Activated CD8-positive, alpha-beta T cell treated with anti-CD3 and anti-CD28 coated beads for 36 hours (primary cell): ENCODE measurements at regions not wholly inside any gene's neighbourhood (a gene's known extent, or its start where the extent isn't known, plus 50 kb on each side); places are given as distances from the start of the nearest gene placed in this dataset.

Experiments
- ATAC-seq: fragments of 200-7000 bp; cut with Tn5 transposase; one replicate; pipeline ENCODE4 v1.10.0; 2021; ENCODE audit warnings: mild to moderate bottlenecking, moderate library complexity
- CTCF ChIA-PET: fragments of 350-600 bp; sonication (Branson Sonifier 250); formaldehyde crosslinking; loops from one replicate; lab custom pipeline; 2021; ENCODE audit warnings: antibody characterized with exemption; lab: Charles Lee
- POLR2A ChIA-PET: fragments of 350-600 bp; sonication (Branson Sonifier 250); formaldehyde crosslinking; loops from one replicate; lab custom pipeline; 2021; ENCODE audit warnings: antibody characterized with exemption; lab: Charles Lee
- DNase-seq: peaks from one replicate; pipeline ENCODE4 v3.0.0-alpha.2; 2020
- H3K27ac Mint-ChIP-seq: one replicate; pipeline ENCODE4 v1.8.0; 2021; ENCODE audit warnings: mild to moderate bottlenecking, mixed read lengths
- H3K27me3 Mint-ChIP-seq: one replicate; pipeline ENCODE4 v1.8.0; 2021; ENCODE audit warnings: mixed read lengths
- H3K36me3 Mint-ChIP-seq: one replicate; pipeline ENCODE4 v1.8.0; 2021; ENCODE audit warnings: low read depth, mixed read lengths
- H3K4me1 Mint-ChIP-seq: one replicate; pipeline ENCODE4 v1.8.0; 2021; ENCODE audit warnings: low read depth, mixed read lengths
- H3K4me3 Mint-ChIP-seq: one replicate; pipeline ENCODE4 v1.8.0; 2021; ENCODE audit warnings: mild to moderate bottlenecking, moderate library complexity, mixed read lengths
- H3K9me3 Mint-ChIP-seq: one replicate; pipeline ENCODE4 v1.8.0; 2021; ENCODE audit warnings: mixed read lengths
- intact Hi-C: fragments of 100-400 bp; cut with micrococcal nuclease; formaldehyde crosslinking; loops from one replicate; pipeline ENCODE4 v1.10.0; 2022
- TF ChIP-seq, protein P1 (sequence below): fragments of 200-600 bp; IDR thresholded peaks from one replicate; pipeline ENCODE4 v1.8.0; 2022; ENCODE audit warnings: antibody characterized with exemption, mild to moderate bottlenecking

DNA sequence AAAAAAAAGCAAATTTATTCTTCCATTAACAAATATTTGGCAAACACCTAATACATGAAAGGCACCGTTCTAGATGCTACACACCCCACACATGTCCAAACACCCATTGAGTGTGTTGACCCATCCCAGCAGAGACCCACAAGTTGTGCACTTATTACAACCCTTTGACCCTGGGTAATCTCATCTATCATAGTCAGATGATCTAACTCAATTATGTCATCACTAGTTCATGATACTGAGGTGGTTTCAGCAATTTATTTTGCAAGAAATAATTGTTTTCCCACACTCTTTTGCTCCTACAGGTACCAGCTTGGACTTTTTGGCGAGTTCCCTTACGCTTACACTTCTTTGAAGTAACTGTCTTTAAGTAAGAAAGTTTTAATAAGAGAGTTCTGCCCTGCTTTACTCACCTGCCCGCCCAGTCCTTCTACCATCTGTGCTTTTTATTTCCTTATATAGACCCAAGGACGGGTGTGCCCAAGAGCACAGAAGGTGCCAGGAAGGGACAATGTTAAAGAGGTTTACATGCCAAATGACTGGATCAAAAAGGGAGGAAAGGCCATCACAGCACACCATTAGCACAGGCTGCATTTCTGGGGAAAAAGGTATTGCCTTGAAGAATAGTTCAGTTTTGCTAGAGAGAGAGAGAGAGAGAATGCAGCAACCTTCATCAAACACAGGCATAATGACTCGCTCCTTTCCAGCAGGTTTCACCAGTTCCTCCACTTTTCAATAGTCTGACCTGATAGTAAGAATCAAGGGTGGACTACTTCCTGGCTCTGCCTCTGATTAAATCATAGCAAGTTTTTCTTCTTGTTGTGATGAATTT, 54.5 kb upstream of the ATP11B start:
- TF ChIP-seq, protein P1, sequence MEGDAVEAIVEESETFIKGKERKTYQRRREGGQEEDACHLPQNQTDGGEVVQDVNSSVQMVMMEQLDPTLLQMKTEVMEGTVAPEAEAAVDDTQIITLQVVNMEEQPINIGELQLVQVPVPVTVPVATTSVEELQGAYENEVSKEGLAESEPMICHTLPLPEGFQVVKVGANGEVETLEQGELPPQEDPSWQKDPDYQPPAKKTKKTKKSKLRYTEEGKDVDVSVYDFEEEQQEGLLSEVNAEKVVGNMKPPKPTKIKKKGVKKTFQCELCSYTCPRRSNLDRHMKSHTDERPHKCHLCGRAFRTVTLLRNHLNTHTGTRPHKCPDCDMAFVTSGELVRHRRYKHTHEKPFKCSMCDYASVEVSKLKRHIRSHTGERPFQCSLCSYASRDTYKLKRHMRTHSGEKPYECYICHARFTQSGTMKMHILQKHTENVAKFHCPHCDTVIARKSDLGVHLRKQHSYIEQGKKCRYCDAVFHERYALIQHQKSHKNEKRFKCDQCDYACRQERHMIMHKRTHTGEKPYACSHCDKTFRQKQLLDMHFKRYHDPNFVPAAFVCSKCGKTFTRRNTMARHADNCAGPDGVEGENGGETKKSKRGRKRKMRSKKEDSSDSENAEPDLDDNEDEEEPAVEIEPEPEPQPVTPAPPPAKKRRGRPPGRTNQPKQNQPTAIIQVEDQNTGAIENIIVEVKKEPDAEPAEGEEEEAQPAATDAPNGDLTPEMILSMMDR = no peak
- ChIA-PET CTCF (no interaction called here), POLR2A (no interaction called here)
- DNase-seq = no peak
- H3K36me3 Mint-ChIP-seq = no peaks in the 10 kb centered on the region
- ATAC-seq = peak; percentile 30
- H3K27me3 Mint-ChIP-seq = peaks cover 7% of the 10 kb centered on the region
- intact Hi-C loops = no loop called here
- H3K4me3 Mint-ChIP-seq = no peak overlapping the region
- no peak overlapping the region for H3K27ac Mint-ChIP-seq
- no peaks in the 10 kb centered on the region for H3K9me3 Mint-ChIP-seq
- H3K4me1 Mint-ChIP-seq = no peaks in the 10 kb centered on the region

DNA sequence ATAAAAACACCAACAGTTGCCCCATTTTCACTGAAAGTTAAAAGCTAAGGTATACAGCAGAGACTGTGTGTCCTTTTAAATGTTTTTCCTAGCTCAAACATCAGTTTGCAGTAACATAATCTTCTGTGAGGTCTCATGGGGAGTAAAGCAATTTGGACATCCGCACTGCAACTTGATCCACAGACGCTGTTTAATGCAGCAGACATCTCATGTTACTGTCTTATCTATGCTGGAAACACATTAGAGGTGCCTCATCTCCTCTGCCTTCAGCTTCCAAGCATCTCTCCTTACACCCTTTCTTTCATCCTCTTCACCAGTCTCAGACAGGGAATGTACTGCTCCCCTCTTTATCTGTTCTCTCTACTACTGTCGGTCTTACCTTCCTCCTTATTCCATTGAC, 53.7 kb upstream of the ATP11B start:
- Mint-ChIP-seq H3K36me3 (no peaks in the 10 kb centered on the region), H3K27ac (no peak overlapping the region), H3K9me3 (no peaks in the 10 kb centered on the region), H3K4me1 (no peaks in the 10 kb centered on the region), H3K4me3 (no peak overlapping the region), H3K27me3 (peaks cover 7% of the 10 kb centered on the region)
- no peak for DNase-seq
- ATAC-seq = no peak
- intact Hi-C loops = no loop called here
- TF ChIP-seq, protein P1 = no peak
- ChIA-PET CTCF (no interaction called here), POLR2A (no interaction called here)

DNA sequence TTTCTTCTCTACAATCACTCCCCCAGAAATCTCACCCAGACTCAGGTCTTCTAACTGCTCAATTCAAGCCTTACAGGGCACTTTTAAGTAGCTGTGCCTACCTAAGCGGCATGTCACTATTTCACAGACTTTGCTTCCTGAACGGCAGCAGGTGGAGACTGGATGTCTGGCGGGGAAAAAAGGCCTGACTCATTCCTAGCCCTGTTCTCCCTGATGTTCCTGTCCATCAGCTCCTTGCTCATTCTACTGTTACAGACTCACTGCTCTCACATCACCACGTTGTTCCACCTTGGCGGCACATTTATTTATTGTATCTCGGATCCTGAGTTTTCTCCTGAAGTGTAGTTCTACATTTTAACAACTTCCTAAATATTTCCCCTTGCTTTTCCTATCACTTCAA, 52.6 kb upstream of the ATP11B start:
- H3K27me3 Mint-ChIP-seq = peaks cover 7% of the 10 kb centered on the region
- ChIA-PET CTCF (interaction anchor here (0.7 kb wide), 1 partner anchor 39 kb away, joined by 3 read pairs; no protein-coding TSS in a partner anchor), POLR2A (no interaction called here)
- intact Hi-C loops = no loop called here
- H3K36me3 Mint-ChIP-seq = no peaks in the 10 kb centered on the region
- H3K27ac Mint-ChIP-seq = no peak overlapping the region
- TF ChIP-seq, protein P1 = no peak
- no peak overlapping the region for H3K4me3 Mint-ChIP-seq
- DNase-seq (no peak), ATAC-seq (no peak)
- H3K4me1 Mint-ChIP-seq = no peaks in the 10 kb centered on the region
- no peaks in the 10 kb centered on the region for H3K9me3 Mint-ChIP-seq

DNA sequence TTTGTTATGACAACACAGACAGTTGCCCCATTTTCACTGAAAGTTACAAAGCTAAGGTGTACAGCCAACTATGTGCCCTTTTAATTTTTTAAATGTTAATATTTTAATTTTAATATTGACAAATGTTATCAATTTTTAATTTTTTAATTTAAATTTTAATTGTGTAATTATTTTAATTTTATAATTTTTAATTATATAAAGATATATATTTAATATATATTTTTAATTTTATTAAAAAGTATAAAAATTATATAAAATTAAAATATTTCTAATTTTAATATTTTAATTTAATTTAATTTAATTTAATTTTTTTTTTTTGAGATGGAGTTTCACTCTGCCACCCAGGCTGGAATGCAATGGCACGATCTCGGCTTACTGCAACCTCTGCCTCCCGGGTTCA, 52.1 kb upstream of the ATP11B start:
- H3K36me3 Mint-ChIP-seq = no peaks in the 10 kb centered on the region
- ChIA-PET POLR2A (no interaction called here), CTCF (interaction anchor here (0.7 kb wide), 1 partner anchor 39 kb away, joined by 3 read pairs; no protein-coding TSS in a partner anchor)

More for the DNA sequence above, 52.1 kb upstream of the ATP11B start:
- H3K27ac Mint-ChIP-seq = no peak overlapping the region
- TF ChIP-seq, protein P1 = no peak
- H3K9me3 Mint-ChIP-seq = no peaks in the 10 kb centered on the region
- H3K27me3 Mint-ChIP-seq = peaks cover 7% of the 10 kb centered on the region
- intact Hi-C loops = no loop called here
- H3K4me1 Mint-ChIP-seq = no peaks in the 10 kb centered on the region
- no peak for DNase-seq
- no peak for ATAC-seq
- no peak overlapping the region for H3K4me3 Mint-ChIP-seq
